Activated naive CD8-positive, alpha-beta T cell treated with anti-CD3 and anti-CD28 coated beads, Interleukin-2, amount 50 U/mL, for 24 hours (primary cell): ENCODE measurements at regions not wholly inside any gene's neighbourhood (a gene's known extent, or its start where the extent isn't known, plus 50 kb on each side); places are given as distances from the start of the nearest gene placed in this dataset.
"Not testable (repeated sequence)": the region's sequence is repeated elsewhere in the genome, so short reads cannot be mapped to it uniquely, and the experiment has no call there.

Experiments
- ATAC-seq: fragments of 150-1000 bp; cut with Tn5 transposase; one replicate; pipeline ENCODE4 v1.10.0; 2021
- DNase-seq: peaks from one replicate; pipeline ENCODE4 v3.0.0; 2021
- H3K27ac Mint-ChIP-seq: one replicate; pipeline ENCODE4 v1.8.0; 2021; ENCODE audit warnings: mild to moderate bottlenecking, mixed read lengths
- H3K27me3 Mint-ChIP-seq: one replicate; pipeline ENCODE4 v1.8.0; 2021; ENCODE audit warnings: mixed read lengths
- H3K36me3 Mint-ChIP-seq: one replicate; pipeline ENCODE4 v1.8.0; 2021; ENCODE audit warnings: low read depth, mixed read lengths
- H3K4me1 Mint-ChIP-seq: one replicate; pipeline ENCODE4 v1.8.0; 2021; ENCODE audit warnings: mixed read lengths
- H3K4me3 Mint-ChIP-seq: one replicate; pipeline ENCODE4 v1.8.0; 2021; ENCODE audit warnings: mild to moderate bottlenecking, moderate library complexity, mixed read lengths
- H3K9me3 Mint-ChIP-seq: one replicate; pipeline ENCODE4 v1.8.0; 2021; ENCODE audit warnings: mixed read lengths

DNA sequence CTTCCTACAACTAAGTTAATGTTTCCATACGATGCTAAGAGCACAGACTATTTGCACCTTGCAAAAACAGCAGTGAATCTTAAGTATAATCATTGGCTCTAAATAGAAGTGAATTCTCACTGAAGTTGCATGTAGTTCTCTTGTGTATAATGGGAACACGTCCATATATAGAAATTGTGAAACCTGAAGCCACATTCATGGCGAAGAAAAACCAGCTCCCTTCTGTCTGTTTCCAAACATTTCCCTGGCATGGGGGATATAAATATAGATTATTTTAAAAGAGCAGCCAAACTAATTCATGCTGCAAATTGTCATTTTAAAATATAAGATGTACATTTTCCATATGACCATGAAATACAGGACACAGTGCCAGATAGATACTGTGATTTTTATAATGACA lies 71.1 kb downstream of the TRAM1L1 start:
- H3K4me1 Mint-ChIP-seq: no peaks in the 10 kb centered on the region
- peaks cover 7% of the 10 kb centered on the region for H3K9me3 Mint-ChIP-seq
- no peak for DNase-seq
- no peaks in the 10 kb centered on the region for H3K36me3 Mint-ChIP-seq
- H3K4me3 Mint-ChIP-seq: no peak overlapping the region
- ATAC-seq: no peak
- no peak overlapping the region for H3K27ac Mint-ChIP-seq
- no peaks in the 10 kb centered on the region for H3K27me3 Mint-ChIP-seq

- H3K4me3 Mint-ChIP-seq: no peak overlapping the region
- H3K27me3 Mint-ChIP-seq: no peaks in the 10 kb centered on the region
- ATAC-seq (no peak), DNase-seq (no peak)
- peaks cover 7% of the 10 kb centered on the region for H3K9me3 Mint-ChIP-seq
- no peak overlapping the region for H3K27ac Mint-ChIP-seq
- no peaks in the 10 kb centered on the region for H3K4me1 Mint-ChIP-seq
- no peaks in the 10 kb centered on the region for H3K36me3 Mint-ChIP-seq
Measured at GRCh38 chr4:117010671-117011070, 74.7 kb downstream of the TRAM1L1 start.

DNA sequence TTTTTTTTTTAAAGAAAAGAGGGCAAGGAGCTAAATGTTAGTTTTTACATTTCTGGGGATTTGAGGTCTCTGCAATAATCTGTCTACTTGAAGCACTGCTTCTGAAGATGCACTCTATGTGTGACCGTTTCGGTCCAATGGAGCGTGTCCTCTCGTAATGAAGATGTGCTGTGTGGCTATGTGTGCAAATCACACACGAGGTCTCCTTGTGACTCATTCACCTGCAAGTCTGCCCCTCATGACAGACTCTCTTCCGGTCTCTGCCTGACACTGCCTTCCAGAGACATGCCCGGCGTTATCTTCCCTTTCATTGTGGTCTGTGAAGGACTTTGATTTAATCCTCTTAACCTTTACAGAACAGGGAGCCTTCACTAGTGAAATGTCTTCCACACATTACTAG lies 84.3 kb downstream of the TRAM1L1 start:
- Mint-ChIP-seq H3K27ac (no peak overlapping the region), H3K27me3 (no peaks in the 10 kb centered on the region), H3K4me1 (no peaks in the 10 kb centered on the region), H3K36me3 (no peaks in the 10 kb centered on the region), H3K4me3 (no peak overlapping the region), H3K9me3 (no peaks in the 10 kb centered on the region)
- no peak for DNase-seq
- no peak for ATAC-seq

GRCh38 chr4:116982656-116983055 lies 102.7 kb downstream of the TRAM1L1 start:
- H3K9me3 Mint-ChIP-seq: peaks cover 8% of the 10 kb centered on the region
- H3K27ac Mint-ChIP-seq: no peak overlapping the region
- no peak for ATAC-seq
- H3K4me3 Mint-ChIP-seq: no peak overlapping the region
- no peaks in the 10 kb centered on the region for H3K36me3 Mint-ChIP-seq
- H3K27me3 Mint-ChIP-seq: no peaks in the 10 kb centered on the region
- DNase-seq: no peak
- H3K4me1 Mint-ChIP-seq: no peaks in the 10 kb centered on the region

DNA sequence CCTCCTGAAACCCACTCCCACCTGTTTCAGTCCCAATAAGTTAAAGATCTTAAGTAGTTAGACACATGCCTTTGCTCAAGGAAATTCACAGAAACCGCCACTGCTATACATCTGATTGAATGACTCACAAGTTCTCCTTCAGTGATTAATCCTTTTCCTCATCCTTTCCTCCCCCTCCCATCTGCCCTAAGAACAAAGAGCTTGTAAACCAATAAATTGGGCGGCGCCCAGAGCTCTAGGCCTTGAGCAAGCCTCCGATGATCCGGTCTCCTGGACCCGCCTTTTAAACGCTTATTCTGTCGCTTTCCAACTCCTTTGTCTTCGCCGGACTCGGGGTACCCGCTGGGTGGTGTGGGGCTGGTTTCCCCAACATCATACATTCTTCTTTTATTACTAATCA lies 104.9 kb downstream of the TRAM1L1 start:
- not testable (repeated sequence) for DNase-seq, H3K27me3 Mint-ChIP-seq, H3K4me1 Mint-ChIP-seq, H3K4me3 Mint-ChIP-seq, H3K27ac Mint-ChIP-seq, ATAC-seq, H3K36me3 Mint-ChIP-seq
- H3K9me3 Mint-ChIP-seq: peaks cover 18% of the 10 kb centered on the region

DNA sequence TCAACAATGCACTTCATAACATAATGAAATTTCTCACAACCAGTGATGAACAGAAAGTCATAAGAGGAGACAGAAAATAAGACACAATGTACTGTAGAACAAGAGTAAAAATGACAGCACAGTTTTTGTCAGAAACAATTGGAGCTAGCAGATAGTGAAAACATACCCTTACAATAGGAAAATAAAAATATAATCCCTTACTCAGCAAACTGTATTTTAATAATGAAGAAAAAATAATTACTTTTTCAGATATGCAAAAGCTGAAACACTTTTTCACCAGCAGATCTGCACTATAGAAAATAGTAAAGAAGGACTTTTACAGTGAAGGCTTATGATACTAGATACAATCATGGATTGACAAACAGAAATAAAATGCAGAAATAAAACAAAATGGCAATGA lies 126.3 kb downstream of the TRAM1L1 start:
- DNase-seq (no peak), ATAC-seq (no peak)
- no peaks in the 10 kb centered on the region for H3K9me3 Mint-ChIP-seq
- no peaks in the 10 kb centered on the region for H3K27me3 Mint-ChIP-seq
- H3K36me3 Mint-ChIP-seq: no peaks in the 10 kb centered on the region
- no peak overlapping the region for H3K27ac Mint-ChIP-seq
- no peaks in the 10 kb centered on the region for H3K4me1 Mint-ChIP-seq
- no peak overlapping the region for H3K4me3 Mint-ChIP-seq

DNA sequence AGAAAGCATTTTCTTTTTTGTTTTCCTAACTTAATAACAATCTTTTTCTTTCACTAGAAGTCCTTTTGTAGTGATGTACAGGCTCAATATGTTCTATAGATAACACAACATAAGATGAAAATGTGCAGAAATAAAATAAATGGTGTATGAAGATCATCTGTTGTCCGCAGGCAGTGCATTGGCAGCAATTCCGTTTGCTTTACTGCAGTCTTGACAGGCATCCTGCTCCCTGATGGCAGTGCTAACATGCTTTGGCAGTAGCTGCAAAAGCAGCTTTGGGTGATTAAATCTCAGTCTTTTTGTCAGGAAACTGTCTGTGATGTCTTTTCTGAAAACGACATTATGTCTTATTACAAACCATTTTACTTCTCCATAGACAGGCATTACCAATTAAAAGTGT lies 131.4 kb downstream of the TRAM1L1 start:
- no peak for ATAC-seq
- no peak overlapping the region for H3K4me3 Mint-ChIP-seq

DNA sequence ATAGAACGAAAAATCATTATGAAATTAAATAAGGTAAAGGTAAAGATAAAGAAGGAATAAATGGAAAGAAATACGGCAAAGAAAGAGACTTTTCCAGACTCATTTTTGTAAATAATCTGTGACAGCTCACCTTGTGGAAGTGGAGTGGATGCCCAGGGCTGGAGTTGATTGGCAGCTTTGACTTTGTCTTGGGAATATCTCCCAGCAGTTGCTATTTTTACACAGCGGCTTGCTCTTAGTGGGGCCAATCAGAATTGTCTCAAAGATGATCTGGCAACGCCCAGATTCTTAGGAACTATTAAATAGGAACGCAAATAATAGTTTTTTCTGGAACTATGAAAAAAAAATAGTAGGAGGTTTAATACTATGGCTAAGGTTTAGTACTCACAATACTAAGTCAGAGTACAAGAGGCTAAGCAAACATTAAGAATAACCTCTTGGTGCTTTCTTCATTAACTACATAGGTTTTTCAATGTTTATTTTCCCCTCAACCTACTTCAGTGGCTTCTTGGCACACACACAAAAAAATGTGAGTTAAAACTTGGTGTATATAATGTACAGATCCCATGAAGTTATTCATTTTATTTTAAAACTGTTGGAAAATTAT lies 132.7 kb downstream of the TRAM1L1 start:
- Mint-ChIP-seq H3K4me1 (no peaks in the 10 kb centered on the region), H3K27ac (no peak overlapping the region), H3K4me3 (no peak overlapping the region), H3K36me3 (no peaks in the 10 kb centered on the region), H3K27me3 (no peaks in the 10 kb centered on the region), H3K9me3 (no peaks in the 10 kb centered on the region)
- DNase-seq (no peak), ATAC-seq (no peak)

More for the DNA sequence above, 131.4 kb downstream of the TRAM1L1 start:
- DNase-seq: no peak
- Mint-ChIP-seq H3K36me3 (no peaks in the 10 kb centered on the region), H3K27ac (no peak overlapping the region), H3K4me1 (no peaks in the 10 kb centered on the region), H3K9me3 (no peaks in the 10 kb centered on the region), H3K27me3 (no peaks in the 10 kb centered on the region)

- Mint-ChIP-seq H3K9me3 (no peaks in the 10 kb centered on the region), H3K4me1 (no peaks in the 10 kb centered on the region), H3K4me3 (no peak overlapping the region), H3K27ac (no peak overlapping the region), H3K27me3 (no peaks in the 10 kb centered on the region), H3K36me3 (no peaks in the 10 kb centered on the region)
- DNase-seq (no peak), ATAC-seq (no peak)
Measured at GRCh38 chr4:116949856-116950255, 135.5 kb downstream of the TRAM1L1 start.

DNA sequence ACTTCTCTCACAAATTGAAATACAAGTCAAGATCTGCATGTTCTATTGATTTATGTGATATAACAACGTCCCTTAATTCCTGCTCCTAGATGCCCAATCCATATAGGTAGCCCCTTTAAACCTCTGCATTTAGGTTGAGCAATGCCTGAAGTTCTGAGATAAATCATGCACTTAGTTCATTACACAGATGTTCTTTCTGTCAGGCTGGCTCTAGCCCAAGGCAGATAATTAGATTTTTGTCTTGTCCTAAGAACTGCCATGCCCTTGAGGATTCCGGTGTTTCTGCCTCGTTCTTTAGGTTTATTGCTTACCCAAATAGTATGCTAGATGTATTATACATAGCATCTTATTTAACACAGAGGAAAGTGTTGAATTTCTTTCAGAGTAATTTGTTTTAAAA lies 143.1 kb downstream of the TRAM1L1 start:
- DNase-seq (no peak), ATAC-seq (no peak)
- H3K4me1 Mint-ChIP-seq: no peaks in the 10 kb centered on the region
- no peaks in the 10 kb centered on the region for H3K27me3 Mint-ChIP-seq
- H3K9me3 Mint-ChIP-seq: no peaks in the 10 kb centered on the region
- H3K4me3 Mint-ChIP-seq: no peak overlapping the region
- H3K36me3 Mint-ChIP-seq: no peaks in the 10 kb centered on the region
- H3K27ac Mint-ChIP-seq: no peak overlapping the region

GRCh38 chr4:116930329-116930728 lies 155.0 kb downstream of the TRAM1L1 start:
- peaks cover 4% of the 10 kb centered on the region for H3K9me3 Mint-ChIP-seq
- no peaks in the 10 kb centered on the region for H3K4me1 Mint-ChIP-seq
- no peaks in the 10 kb centered on the region for H3K36me3 Mint-ChIP-seq
- peaks cover 3% of the 10 kb centered on the region for H3K27me3 Mint-ChIP-seq
- ATAC-seq (no peak), DNase-seq (no peak)
- no peak overlapping the region for H3K4me3 Mint-ChIP-seq
- no peak overlapping the region for H3K27ac Mint-ChIP-seq

DNA sequence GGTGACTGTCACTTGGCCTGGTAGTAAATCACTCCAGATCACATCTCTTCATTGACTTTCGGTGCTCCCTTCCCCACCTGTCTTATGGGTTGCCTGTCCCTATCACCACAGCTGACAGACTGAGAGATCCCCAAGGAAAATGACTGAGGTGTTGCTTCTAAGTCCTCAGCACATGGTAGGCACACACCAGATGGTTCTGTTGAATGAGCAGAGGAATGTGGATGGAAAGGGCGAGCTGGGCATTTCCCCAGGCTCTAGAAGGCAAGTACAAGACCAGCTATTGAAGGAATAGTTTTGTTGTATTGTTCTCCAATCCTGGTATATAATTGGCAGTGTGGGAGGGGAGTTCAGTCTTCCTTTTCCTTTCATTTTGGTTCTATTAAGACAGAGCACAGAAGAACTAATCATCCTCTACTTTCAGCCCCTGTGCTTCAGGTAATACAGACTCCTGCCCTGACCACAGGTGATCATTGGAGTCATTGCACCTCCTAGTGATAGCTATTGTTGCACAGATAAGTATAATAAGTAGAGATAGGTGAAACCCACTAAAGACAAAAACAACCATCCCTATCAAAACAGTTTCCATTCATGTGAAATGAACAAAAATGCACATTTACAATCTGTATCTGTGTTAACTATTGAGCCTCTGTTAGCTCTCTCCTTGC lies 158.6 kb downstream of the TRAM1L1 start:
- no peaks in the 10 kb centered on the region for H3K4me1 Mint-ChIP-seq
- no peak overlapping the region for H3K27ac Mint-ChIP-seq
- peaks cover 10% of the 10 kb centered on the region for H3K27me3 Mint-ChIP-seq
- H3K36me3 Mint-ChIP-seq: no peaks in the 10 kb centered on the region
- no peak overlapping the region for H3K4me3 Mint-ChIP-seq
- H3K9me3 Mint-ChIP-seq: no peaks in the 10 kb centered on the region
- ATAC-seq (no peak), DNase-seq (no peak)

GRCh38 chr4:116925900-116926457 lies 159.4 kb downstream of the TRAM1L1 start:
- ATAC-seq (no peak), DNase-seq (no peak)
- Mint-ChIP-seq H3K9me3 (no peaks in the 10 kb centered on the region), H3K27ac (no peak overlapping the region), H3K4me1 (no peaks in the 10 kb centered on the region), H3K36me3 (no peaks in the 10 kb centered on the region), H3K27me3 (peaks cover 10% of the 10 kb centered on the region), H3K4me3 (no peak overlapping the region)

- Mint-ChIP-seq H3K4me3 (no peak overlapping the region), H3K27me3 (peaks cover 10% of the 10 kb centered on the region), H3K9me3 (peaks cover 8% of the 10 kb centered on the region), H3K36me3 (no peaks in the 10 kb centered on the region), H3K27ac (no peak overlapping the region), H3K4me1 (no peaks in the 10 kb centered on the region)
- ATAC-seq (no peak), DNase-seq (no peak)
Measured at GRCh38 chr4:116923389-116923788, 162.0 kb downstream of the TRAM1L1 start.

GRCh38 chr4:116913451-116913850 lies 171.9 kb downstream of the TRAM1L1 start:
- no peak overlapping the region for H3K4me3 Mint-ChIP-seq
- no peak for DNase-seq
- no peaks in the 10 kb centered on the region for H3K4me1 Mint-ChIP-seq
- H3K27me3 Mint-ChIP-seq: no peaks in the 10 kb centered on the region
- H3K36me3 Mint-ChIP-seq: no peaks in the 10 kb centered on the region
- no peak overlapping the region for H3K27ac Mint-ChIP-seq
- no peaks in the 10 kb centered on the region for H3K9me3 Mint-ChIP-seq
- no peak for ATAC-seq
